ENCODE measurements at regions not wholly inside any gene's neighbourhood (a gene's known extent, or its start where the extent isn't known, plus 50 kb on each side); places are given as distances from the start of the nearest gene placed in this dataset.

- H3K9ac ChIP-seq (replicated peaks; ENCODE audit: extremely low read depth, insufficient read depth, low read length): no peak overlapping the region
- no peaks in the 10 kb centered on the region for H3K9me3 ChIP-seq (replicated peaks; ENCODE audit: control insufficient read depth, insufficient read depth, low read length)
- TF ChIP-seq CTCF (IDR thresholded peaks at IDR 0.05; ENCODE audit: extremely low read depth in 1 of 2, insufficient read depth in 1 of 2, low read depth in 1 of 2, low read length in 2 of 2) (no peak), POLR2AphosphoS5 (IDR thresholded peaks at IDR 0.05; ENCODE audit: insufficient read depth, low read depth, low read length) (no peak), GATA2 (IDR thresholded peaks at IDR 0.05; ENCODE audit: insufficient read depth, insufficient read length, low read depth, low read length) (no peak), MAX (IDR thresholded peaks at IDR 0.05; ENCODE audit: insufficient read depth, insufficient read length) (no peak), JUN (IDR thresholded peaks at IDR 0.05; ENCODE audit: borderline replicate concordance, insufficient read depth, insufficient read length, low read depth) (no peak), FOS (IDR thresholded peaks at IDR 0.05; ENCODE audit: borderline replicate concordance, insufficient read depth, low read length) (no peak), EZH2 (IDR thresholded peaks at IDR 0.05; ENCODE audit: borderline replicate concordance, low read depth, low read length, severe bottlenecking) (no peak), POLR2A (IDR thresholded peaks at IDR 0.05; ENCODE audit: low read depth, low read length) (no peak), MYC (IDR thresholded peaks at IDR 0.05; ENCODE audit: low read depth, low read length) (no peak)
- FAIRE-seq: no peak
- H3K36me3 ChIP-seq (ENCODE audit: control insufficient read depth in 2 of 2, extremely low read depth in 1 of 2, insufficient read depth in 2 of 2, low read length in 2 of 2): no peaks in the 10 kb centered on the region
- no peak overlapping the region for H3K4me2 ChIP-seq (ENCODE audit: insufficient read depth, low read length)
- no TSS peak for BruUV-seq (replicated peaks)
- no peaks in the 10 kb centered on the region for H4K20me1 ChIP-seq (replicated peaks; ENCODE audit: control insufficient read depth, extremely low read depth, insufficient read depth, low read length)
- no peak overlapping the region for H3K27ac ChIP-seq (ENCODE audit: insufficient read depth, low read depth, low read length)
- H3K9me1 ChIP-seq (replicated peaks; ENCODE audit: control insufficient read depth, extremely low read depth, insufficient read depth, low read length): no peaks in the 10 kb centered on the region
- dilution Hi-C loops (cut with MboI; ENCODE audit: extremely low pct_ligation_motif_present, low sequenced_read_pairs) (no loop called here), intact Hi-C loops (cut with micrococcal nuclease) (no loop called here)
- no peak for DNase-seq (ENCODE audit: low read depth, low spot score)
- CTCF ChIA-PET: no interaction called here
- no peak overlapping the region for H2AFZ ChIP-seq (ENCODE audit: low read depth, low read length)
- no peaks in the 10 kb centered on the region for H3K79me2 ChIP-seq (ENCODE audit: control insufficient read depth, insufficient read depth, low read length)
- no peaks in the 10 kb centered on the region for H3K27me3 ChIP-seq (ENCODE audit: control insufficient read depth in 2 of 2, insufficient read depth in 2 of 2, low read length in 2 of 2)
- no peak overlapping the region for H3K4me3 ChIP-seq (replicated peaks in 1 of 3; ENCODE audit: insufficient read depth in 1 of 3, low read depth in 1 of 3, low read length in 3 of 3)
- H3K4me1 ChIP-seq (ENCODE audit: control insufficient read depth, extremely low read depth, insufficient read depth, low read length): no peaks in the 10 kb centered on the region
- POLR2A ChIA-PET: no interaction called here
Observed at GRCh38 chr4:75207902-75208301, 275.0 kb downstream of the PARM1 start.

Data from endothelial cell of umbilical vein (primary cell).